K562 (cell line): ENCODE measurements at regions not wholly inside any gene's neighbourhood (a gene's known extent, or its start where the extent isn't known, plus 50 kb on each side); places are given as distances from the start of the nearest gene placed in this dataset.

Source experiments
- ATAC-seq: fragments of 200-7000 bp; cut with Tn5 transposase; 3 replicates; pipeline ENCODE4 v1.9.1; 2020; ENCODE audit warnings: moderate library complexity
- BruUV-seq: library from RNA; stranded (reverse); fragments of 400-500 nt; replicated peaks from 2 replicates; lab custom pipeline; 2021; lab: Mats Ljungman, UMichigan
- CTCF ChIA-PET: fragments of 300-600 bp; formaldehyde crosslinking; extraction: SDS; loops from one replicate; lab custom pipeline; 2021; ENCODE audit warnings: low intra/inter-chr PET ratio; lab: Yijun Ruan, JAX
- POLR2A ChIA-PET: fragments of 300-600, 350-650 bp; sonication (Branson Sonifier 250); formaldehyde crosslinking; extraction: SDS; loops from one replicate; lab custom pipeline; 2021; ENCODE audit warnings: antibody characterized with exemption, inconsistent platforms; lab: Yijun Ruan, JAX
- DNase-seq, 4 experiments: peaks; one replicate each; pipeline versions ENCODE4 v3.0.0 to v3.0.0-alpha.2; 2011 to 2018; ENCODE audit warnings: low spot score in 3 of 4, mixed read lengths in 3 of 4; ENCODE audit errors: extremely low read depth in 1 of 4
- FAIRE-seq: peaks from 2 replicates; lab custom pipeline; 2011; peaks lifted over from hg19 to GRCh38; lab: Jason Lieb, UNC
- H2AFZ ChIP-seq: 2 replicates; pipeline ENCODE4 v1.6.0; 2011; ENCODE audit warnings: low read depth, low read length, control low read depth, inconsistent platforms
- H3K27ac ChIP-seq: fragments of 200-600 bp; 3 replicates; pipeline ENCODE4 v1.8.0; 2011; ENCODE audit warnings: low read depth, mild to moderate bottlenecking, control low read depth, inconsistent platforms, low read length, moderate library complexity, mixed read lengths; ENCODE audit errors: extremely low read depth
- H3K27me3 ChIP-seq, 2 experiments: fragments of 300-600 bp in 1 of 2; 2 replicates in 1 of 2; 3 replicates in 1 of 2; pipeline versions ENCODE4 v1.6.0 to v1.8.0; 2011; ENCODE audit warnings: inconsistent platforms in 2 of 2, low read length in 2 of 2, mild to moderate bottlenecking in 1 of 2, mixed read lengths in 1 of 2, moderate library complexity in 1 of 2; ENCODE audit not compliant: control insufficient read depth in 2 of 2, insufficient read depth in 2 of 2
- H3K36me3 ChIP-seq: fragments of 300-600 bp; 3 replicates; pipeline ENCODE4 v1.8.0; 2011; ENCODE audit warnings: mild to moderate bottlenecking, low read length, inconsistent platforms; ENCODE audit not compliant: control insufficient read depth, insufficient read depth
- H3K4me1 ChIP-seq, 2 experiments: fragments of 200-600 bp in 1 of 2; replicated peaks in 1 of 2; 2 replicates in 1 of 2; 3 replicates in 1 of 2; pipeline versions ENCODE4 v1.5.1 to v1.8.0; 2011; ENCODE audit warnings: inconsistent platforms in 2 of 2, low read length in 2 of 2, mild to moderate bottlenecking in 1 of 2, mixed read lengths in 1 of 2, moderate library complexity in 1 of 2; ENCODE audit not compliant: control insufficient read depth in 2 of 2, insufficient read depth in 2 of 2
- H3K4me2 ChIP-seq: 2 replicates; pipeline ENCODE4 v1.6.1; 2011; ENCODE audit warnings: low read length, control low read depth, inconsistent platforms, mixed read lengths; ENCODE audit not compliant: insufficient read depth
- H3K4me3 ChIP-seq: fragments of 200-600 bp; sonication (generic), shearing (Covaris generic); 2 replicates; pipeline ENCODE4 v1.5.1; 2016; ENCODE audit warnings: control low read depth, inconsistent platforms
- H3K79me2 ChIP-seq: fragments of 200-600 bp; 3 replicates; pipeline ENCODE4 v1.8.0; 2011; ENCODE audit warnings: low read length, inconsistent platforms; ENCODE audit not compliant: control insufficient read depth, insufficient read depth
- H3K9ac ChIP-seq, 2 experiments: 2 replicates each; pipeline versions ENCODE4 v1.6.0 to v1.6.1; 2011; ENCODE audit warnings: low read depth in 2 of 2, low read length in 2 of 2, control low read depth in 1 of 2, inconsistent platforms in 1 of 2, mild to moderate bottlenecking in 1 of 2, mixed read lengths in 1 of 2; ENCODE audit not compliant: insufficient read depth in 1 of 2
- H3K9me1 ChIP-seq: one replicate; pipeline ENCODE4 v1.6.0; 2011; ENCODE audit warnings: inconsistent platforms, mild to moderate bottlenecking, low read length, moderate library complexity; ENCODE audit not compliant: control insufficient read depth, insufficient read depth
- H3K9me3 ChIP-seq: replicated peaks from 2 replicates; pipeline ENCODE4 v1.5.1; 2011; ENCODE audit warnings: low read depth, low read length, inconsistent platforms; ENCODE audit not compliant: control insufficient read depth, insufficient read depth
- H4K20me1 ChIP-seq: replicated peaks from 2 replicates; pipeline ENCODE4 v1.6.1; 2011; ENCODE audit warnings: low read length, inconsistent platforms, mixed read lengths; ENCODE audit not compliant: control insufficient read depth, insufficient read depth
- BACH1 ChIP-seq: fragments of 200-800 bp; sonication (Bioruptor generic); IDR thresholded peaks from 2 replicates; pipeline ENCODE4 v1.6.1; 2016; ENCODE audit warnings: missing genetic modification characterization, missing compliant biosample characterization
- DIDO1 ChIP-seq: fragments of 450-650 bp; IDR thresholded peaks from 2 replicates; pipeline ENCODE4 v1.6.1; 2016; ENCODE audit warnings: low read depth, missing biosample characterization, missing genetic modification characterization
- EHMT2 ChIP-seq: fragments of 450-650 bp; IDR thresholded peaks from 2 replicates; pipeline ENCODE4 v1.6.1; 2018; ENCODE audit warnings: antibody characterized with exemption
- HDAC2 ChIP-seq: fragments of 450-650 bp; IDR thresholded peaks from 2 replicates; pipeline ENCODE4 v1.6.1; 2016; ENCODE audit warnings: mild to moderate bottlenecking
- MBD1 ChIP-seq: fragments of 250-450 bp; sonication (Bioruptor Pico); IDR thresholded peaks from 2 replicates; pipeline ENCODE4 v1.8.0; 2022; ENCODE audit warnings: inconsistent platforms
- ZFP30 ChIP-seq: fragments of 250-450 bp; sonication (Bioruptor Pico); IDR thresholded peaks from 2 replicates; pipeline ENCODE4 v1.8.0; 2022; ENCODE audit warnings: moderate library complexity, mild to moderate bottlenecking, inconsistent platforms, borderline replicate concordance
- ZNF311 ChIP-seq: fragments of 250-450 bp; sonication (Bioruptor Pico); IDR thresholded peaks from 2 replicates; pipeline ENCODE4 v1.4.0; 2020; ENCODE audit warnings: mild to moderate bottlenecking, moderate library complexity
- WGBS: fragments of 100-300 bp; shearing (Covaris generic); methylation state at CpG from one replicate; pipeline ENCODE4 v1.1.6; 2016; ENCODE audit warnings: low coverage, mixed read lengths; ENCODE audit not compliant: insufficient coverage; ENCODE audit errors: missing lambda C conversion rate; 5-methylcytosine and 5-hydroxymethylcytosine counted together
- in situ Hi-C: fragments of 300-500 bp; cut with MboI; formaldehyde crosslinking; loops from 4 replicates; pipeline ENCODE4 v1.15.0; 2018; ENCODE audit warnings: inconsistent platforms, mixed read lengths
- intact Hi-C: fragments of 100-400 bp; cut with micrococcal nuclease; formaldehyde crosslinking; loops from 2 replicates; pipeline ENCODE4 v1.14.2; 2022
- TF ChIP-seq, protein P1 (sequence below): fragments of 450-650 bp; IDR thresholded peaks from 2 replicates; pipeline ENCODE4 v1.6.1; 2017; ENCODE audit warnings: mild to moderate bottlenecking, moderate library complexity

DNA sequence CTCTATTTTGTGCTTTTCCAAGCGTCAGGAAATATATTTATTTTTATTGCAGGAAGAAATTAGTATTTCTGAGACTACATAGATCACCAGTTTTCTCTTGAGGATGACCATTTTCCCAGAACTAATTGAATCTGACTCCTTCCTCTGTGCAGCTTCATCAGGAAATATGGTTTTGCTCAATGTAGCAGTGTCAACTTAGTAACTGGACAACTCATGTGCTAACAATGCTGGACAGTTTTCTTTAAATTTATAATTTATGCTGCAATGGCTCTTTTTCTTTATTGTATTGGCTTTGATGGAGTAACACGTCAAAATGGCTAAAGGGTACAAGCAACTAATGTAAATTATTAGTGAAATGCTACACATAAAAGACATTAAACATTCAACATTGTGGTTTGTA is 531.5 kb downstream of the ANKRD50 start:
- no peaks in the 10 kb centered on the region for H3K4me1 ChIP-seq
- 0% methylated on average over 2 of the region's 2 CpGs for WGBS
- peaks cover 3% of the 10 kb centered on the region; the same call in 1 of the 2 replicates for H3K9me3 ChIP-seq
- H4K20me1 ChIP-seq, result no peaks in the 10 kb centered on the region
- no peak for TF ChIP-seq DIDO1
- TF ChIP-seq, protein P1, sequence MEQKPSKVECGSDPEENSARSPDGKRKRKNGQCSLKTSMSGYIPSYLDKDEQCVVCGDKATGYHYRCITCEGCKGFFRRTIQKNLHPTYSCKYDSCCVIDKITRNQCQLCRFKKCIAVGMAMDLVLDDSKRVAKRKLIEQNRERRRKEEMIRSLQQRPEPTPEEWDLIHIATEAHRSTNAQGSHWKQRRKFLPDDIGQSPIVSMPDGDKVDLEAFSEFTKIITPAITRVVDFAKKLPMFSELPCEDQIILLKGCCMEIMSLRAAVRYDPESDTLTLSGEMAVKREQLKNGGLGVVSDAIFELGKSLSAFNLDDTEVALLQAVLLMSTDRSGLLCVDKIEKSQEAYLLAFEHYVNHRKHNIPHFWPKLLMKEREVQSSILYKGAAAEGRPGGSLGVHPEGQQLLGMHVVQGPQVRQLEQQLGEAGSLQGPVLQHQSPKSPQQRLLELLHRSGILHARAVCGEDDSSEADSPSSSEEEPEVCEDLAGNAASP, result no peak
- no peak for TF ChIP-seq ZFP30 (CRISPR knock-in tag)
- no peak for TF ChIP-seq EHMT2
- TF ChIP-seq HDAC2, result no peak
- no peak for TF ChIP-seq ZNF311 (CRISPR knock-in tag)
- no peak for TF ChIP-seq MBD1 (CRISPR knock-in tag)
- no peak for TF ChIP-seq BACH1 (tag)
- TF ChIP-seq, all 486 proteins: peak for 0
- in situ Hi-C loops, result no loop called here
- H3K4me3 ChIP-seq, result no peak overlapping the region
- CTCF ChIA-PET, result no interaction called here
- FAIRE-seq (no peak), DNase-seq (no peak), ATAC-seq (no peak)
- H3K79me2 ChIP-seq, result no peaks in the 10 kb centered on the region
- POLR2A ChIA-PET, result no interaction called here
- no peaks in the 10 kb centered on the region for H3K9me1 ChIP-seq
- H3K4me2 ChIP-seq, result no peak overlapping the region
- intact Hi-C loops, result no loop called here
- H3K27ac ChIP-seq, result no peak overlapping the region
- no peak overlapping the region for H2AFZ ChIP-seq
- H3K9ac ChIP-seq, result no peak overlapping the region
- no TSS peak for BruUV-seq
- no peaks in the 10 kb centered on the region for H3K36me3 ChIP-seq
- no peaks in the 10 kb centered on the region for H3K27me3 ChIP-seq
